Effector CD8-positive, alpha-beta T cell (primary cell): ENCODE measurements at regions not wholly inside any gene's neighbourhood (a gene's known extent, or its start where the extent isn't known, plus 50 kb on each side); places are given as distances from the start of the nearest gene placed in this dataset.
A peak's percentile ranks its signal among the peaks of the same experiment; 100 is the strongest.

ENCODE experiments used
- DNase-seq: peaks from one replicate; lab custom pipeline; 2025; lab: John Stamatoyannopoulos, UW

GRCh38 chr17:73953206-73954033 is 250.1 kb upstream of the RPL38 start:
- DNase-seq, result no peak

GRCh38 chr17:73954951-73955350 is 248.5 kb upstream of the RPL38 start:
- DNase-seq, result no peak

- no peak for DNase-seq
Measured at GRCh38 chr17:73955616-73956015, 247.9 kb upstream of the RPL38 start.

- DNase-seq, result no peak
Measured at GRCh38 chr17:73956169-73956568, 247.3 kb upstream of the RPL38 start.

GRCh38 chr17:73956595-73957465 is 246.6 kb upstream of the RPL38 start:
- DNase-seq, result peak; percentile 3

- no peak for DNase-seq
Measured at GRCh38 chr17:73957564-73957963, 245.9 kb upstream of the RPL38 start.

- DNase-seq, result no peak
Measured at GRCh38 chr17:73958453-73958852, 245.0 kb upstream of the RPL38 start.

GRCh38 chr17:73960469-73960868 is 243.0 kb upstream of the RPL38 start:
- DNase-seq, result no peak

GRCh38 chr17:73962308-73962707 is 241.2 kb upstream of the RPL38 start:
- DNase-seq, result no peak

GRCh38 chr17:73968680-73969079 is 234.8 kb upstream of the RPL38 start:
- no peak for DNase-seq

- DNase-seq, result no peak
Measured at GRCh38 chr17:73969956-73970355, 233.5 kb upstream of the RPL38 start.

- no peak for DNase-seq
Measured at GRCh38 chr17:73971127-73971526, 232.4 kb upstream of the RPL38 start.

GRCh38 chr17:73972056-73972455 is 231.4 kb upstream of the RPL38 start:
- no peak for DNase-seq

GRCh38 chr17:73972901-73973300 is 230.6 kb upstream of the RPL38 start:
- no peak for DNase-seq

- no peak for DNase-seq
Measured at GRCh38 chr17:73973586-73974409, 229.7 kb upstream of the RPL38 start.

GRCh38 chr17:73974536-73974935 is 228.9 kb upstream of the RPL38 start:
- no peak for DNase-seq

GRCh38 chr17:73976147-73976546 is 227.3 kb upstream of the RPL38 start:
- DNase-seq, result no peak

GRCh38 chr17:73976676-73977521 is 226.6 kb upstream of the RPL38 start:
- no peak for DNase-seq

- no peak for DNase-seq
Measured at GRCh38 chr17:73980517-73980916, 223.0 kb upstream of the RPL38 start.

- no peak for DNase-seq
Measured at GRCh38 chr17:73982871-73983270, 220.6 kb upstream of the RPL38 start.
